Tibial artery (tissue), 4 donors: ENCODE measurements at regions not wholly inside any gene's neighbourhood (a gene's known extent, or its start where the extent isn't known, plus 50 kb on each side); places are given as distances from the start of the nearest gene placed in this dataset.

Experiments
- DNase-seq, 2 donors: peaks; one replicate each; pipeline ENCODE4 v3.0.0-alpha.2; 2019
- H3K27ac ChIP-seq, 2 donors: fragments of 200-600 bp; sonication (generic) in 1 of 2; 1 replicate in 1 of 2; 2 replicates in 1 of 2; pipeline ENCODE4 v1.5.1; 2018 to 2019; ENCODE audit warnings: mild to moderate bottlenecking in 1 of 2
- H3K27me3 ChIP-seq, 2 donors: fragments of 200-600 bp; sonication (generic) in 1 of 2; one replicate each; pipeline versions ENCODE4 v1.5.1 to v1.6.0; 2016 to 2019
- H3K36me3 ChIP-seq, 3 donors: fragments of 200-600 bp; sonication (generic) in 2 of 3; one replicate each; pipeline ENCODE4 v1.5.1; 2016 to 2019; ENCODE audit warnings: mild to moderate bottlenecking in 2 of 3
- H3K4me1 ChIP-seq, 4 donors: fragments of 200-600 bp; sonication (generic) in 2 of 4; 1 replicate in 3 of 4; 2 replicates in 1 of 4; pipeline ENCODE4 v1.5.1; 2016 to 2019
- H3K4me3 ChIP-seq, 2 donors: fragments of 200-600 bp; sonication (generic) in 1 of 2; 1 replicate in 1 of 2; 2 replicates in 1 of 2; pipeline ENCODE4 v1.5.1; 2018 to 2019; ENCODE audit warnings: mild to moderate bottlenecking in 2 of 2
- H3K9me3 ChIP-seq, 3 donors: fragments of 200-600 bp; sonication (generic) in 1 of 3; one replicate each; pipeline ENCODE4 v1.5.1; 2016 to 2019
- CTCF ChIP-seq, 2 experiments: fragments of 200-600 bp in 1 of 2; fragments of 450-650 bp in 1 of 2; IDR thresholded peaks; one replicate each; pipeline ENCODE4 v1.5.1; 2017 to 2019; ENCODE audit warnings: antibody characterized with exemption in 2 of 2, mild to moderate bottlenecking in 1 of 2, moderate library complexity in 1 of 2
- intact Hi-C: fragments of 100-400 bp; cut with DNase I; formaldehyde crosslinking; loops from one replicate; pipeline ENCODE4 v1.15.0; 2023; ENCODE audit warnings: low total_unique reads

- H3K27ac ChIP-seq: no peak overlapping the region
- H3K27me3 ChIP-seq: no peaks in the 10 kb centered on the region
- intact Hi-C loops: no loop called here
- H3K4me1 ChIP-seq: no peaks in the 10 kb centered on the region
- DNase-seq: no peak
- H3K36me3 ChIP-seq: no peaks in the 10 kb centered on the region
- no peak overlapping the region for H3K4me3 ChIP-seq
- no peak for TF ChIP-seq CTCF (IDR thresholded peaks at IDR 0.05)
- H3K9me3 ChIP-seq: no peaks in the 10 kb centered on the region
These were observed 55.2 kb upstream of the CBLN4 start for GRCh38 chr20:56060486-56060885.

GRCh38 chr20:56069016-56069415 is 63.7 kb upstream of the CBLN4 start:
- no peak for TF ChIP-seq CTCF (IDR thresholded peaks at IDR 0.05)
- no peaks in the 10 kb centered on the region for H3K36me3 ChIP-seq
- no peak overlapping the region for H3K27ac ChIP-seq
- intact Hi-C loops: no loop called here
- no peaks in the 10 kb centered on the region for H3K9me3 ChIP-seq
- no peak for DNase-seq
- H3K4me3 ChIP-seq: no peak overlapping the region
- H3K27me3 ChIP-seq: no peaks in the 10 kb centered on the region
- H3K4me1 ChIP-seq: no peaks in the 10 kb centered on the region

GRCh38 chr20:56072165-56072564 is 66.8 kb upstream of the CBLN4 start:
- no peaks in the 10 kb centered on the region for H3K4me1 ChIP-seq
- H3K36me3 ChIP-seq: no peaks in the 10 kb centered on the region
- H3K9me3 ChIP-seq: no peaks in the 10 kb centered on the region
- H3K4me3 ChIP-seq: no peak overlapping the region
- H3K27me3 ChIP-seq: no peaks in the 10 kb centered on the region
- intact Hi-C loops: loop anchor here (5.0 kb wide), 1 partner anchor 445 kb away; no protein-coding TSS in a partner anchor
- DNase-seq: no peak
- TF ChIP-seq CTCF (IDR thresholded peaks at IDR 0.05): no peak
- no peak overlapping the region for H3K27ac ChIP-seq

GRCh38 chr20:56088375-56088774 is 83.1 kb upstream of the CBLN4 start:
- H3K36me3 ChIP-seq: no peaks in the 10 kb centered on the region
- no peaks in the 10 kb centered on the region for H3K4me1 ChIP-seq
- no peak overlapping the region for H3K27ac ChIP-seq
- TF ChIP-seq CTCF (IDR thresholded peaks at IDR 0.05): no peak
- no peak overlapping the region for H3K4me3 ChIP-seq
- H3K27me3 ChIP-seq: no peaks in the 10 kb centered on the region
- no peaks in the 10 kb centered on the region for H3K9me3 ChIP-seq
- intact Hi-C loops: no loop called here
- DNase-seq: no peak

GRCh38 chr20:56091628-56092234 is 86.4 kb upstream of the CBLN4 start:
- H3K27me3 ChIP-seq: no peaks in the 10 kb centered on the region
- peaks cover 0 to 12% (median 0%) of the 10 kb centered on the region in 3 donors for H3K9me3 ChIP-seq
- H3K4me1 ChIP-seq: no peaks in the 10 kb centered on the region
- no peak overlapping the region for H3K27ac ChIP-seq
- no peak for TF ChIP-seq CTCF (IDR thresholded peaks at IDR 0.05)
- no peaks in the 10 kb centered on the region for H3K36me3 ChIP-seq
- H3K4me3 ChIP-seq: no peak overlapping the region
- intact Hi-C loops: no loop called here
- DNase-seq: no peak

- H3K9me3 ChIP-seq: peaks cover 0 to 12% (median 0%) of the 10 kb centered on the region in 3 donors
- intact Hi-C loops: no loop called here
These were observed 88.9 kb upstream of the CBLN4 start for GRCh38 chr20:56094228-56094627.

More at GRCh38 chr20:56094228-56094627, 88.9 kb upstream of the CBLN4 start:
- no peak for TF ChIP-seq CTCF (IDR thresholded peaks at IDR 0.05)
- no peaks in the 10 kb centered on the region for H3K4me1 ChIP-seq
- H3K36me3 ChIP-seq: no peaks in the 10 kb centered on the region
- DNase-seq: no peak
- no peak overlapping the region for H3K4me3 ChIP-seq
- no peak overlapping the region for H3K27ac ChIP-seq
- H3K27me3 ChIP-seq: no peaks in the 10 kb centered on the region
